ENCODE measurements at regions not wholly inside any gene's neighbourhood (a gene's known extent, or its start where the extent isn't known, plus 50 kb on each side); places are given as distances from the start of the nearest gene placed in this dataset.
A peak's percentile ranks its signal among the peaks of the same experiment; 100 is the strongest.

DNA sequence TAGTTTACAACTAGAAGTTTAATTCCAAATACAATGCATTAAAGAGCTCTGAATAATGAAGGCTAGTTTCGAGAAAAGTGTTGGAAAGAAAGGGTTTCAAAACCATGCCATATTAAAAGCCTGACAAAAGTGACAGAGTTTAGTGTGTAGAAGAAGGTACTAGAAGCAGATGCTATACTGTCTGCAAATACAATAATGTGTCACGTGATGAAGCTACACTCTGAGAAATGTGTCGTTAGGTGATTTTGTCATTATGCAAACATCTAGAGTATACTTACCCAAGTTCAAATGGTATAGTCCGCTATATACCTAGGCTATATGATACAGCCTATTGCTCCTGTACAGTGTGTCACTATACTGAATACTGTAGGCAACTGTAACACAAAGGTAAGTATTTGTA lies 494.1 kb downstream of the TLE1 start:
- H3K4me1 ChIP-seq (ENCODE audit: control insufficient read depth, insufficient read depth, low read length): no peaks in the 10 kb centered on the region
- POLR2A ChIA-PET: no interaction called here
- no peak overlapping the region for H3K27ac ChIP-seq (ENCODE audit: low read length)
- no peaks in the 10 kb centered on the region for H3K27me3 ChIP-seq (ENCODE audit: control insufficient read depth, insufficient read depth, low read length)
- no peaks in the 10 kb centered on the region for H3K9me3 ChIP-seq (ENCODE audit: control insufficient read depth, insufficient read depth, low read depth, low read length)
- TF ChIP-seq REST (IDR thresholded peaks at IDR 0.05; ENCODE audit: insufficient read depth in 1 of 2, low read depth in 2 of 2, low read length in 1 of 2) (no peak), SIN3A (IDR thresholded peaks at IDR 0.05; ENCODE audit: borderline replicate concordance, insufficient read depth, low read depth, low read length) (no peak), POLR2AphosphoS5 (IDR thresholded peaks at IDR 0.05; ENCODE audit: low read depth, low read length) (no peak), TCF7L2 (IDR thresholded peaks at IDR 0.05; ENCODE audit: low read depth, low read length) (no peak)
- DNase-seq (ENCODE audit: low read depth, low spot score) (no peak), ATAC-seq (no peak)
- intact Hi-C loops (cut with micrococcal nuclease; ENCODE audit: unreplicated experiment) (no loop called here), in situ Hi-C loops (cut with HindIII; ENCODE audit: low pct_unique_long_range_greater_than_20kb, low sequenced_read_pairs) (no loop called here)
- BruUV-seq (replicated peaks): no TSS peak
- no peaks in the 10 kb centered on the region for H3K36me3 ChIP-seq (ENCODE audit: control insufficient read depth, insufficient read depth, low read length)
- H3K4me3 ChIP-seq (ENCODE audit: low read depth in 2 of 2, low read length in 2 of 2): no peak overlapping the region
- CTCF ChIA-PET: no interaction called here

GRCh38 chr9:81193362-81194339 lies 495.7 kb downstream of the TLE1 start:
- no peaks in the 10 kb centered on the region for H3K9me3 ChIP-seq (ENCODE audit: control insufficient read depth, insufficient read depth, low read depth, low read length)
- ATAC-seq (no peak), DNase-seq (ENCODE audit: low read depth, low spot score) (peak; percentile 8)
- no peaks in the 10 kb centered on the region for H3K4me1 ChIP-seq (ENCODE audit: control insufficient read depth, insufficient read depth, low read length)
- H3K27ac ChIP-seq (ENCODE audit: low read length): no peak overlapping the region
- CTCF ChIA-PET: no interaction called here
- intact Hi-C loops (cut with micrococcal nuclease; ENCODE audit: unreplicated experiment): no loop called here
- TF ChIP-seq, protein P1, sequence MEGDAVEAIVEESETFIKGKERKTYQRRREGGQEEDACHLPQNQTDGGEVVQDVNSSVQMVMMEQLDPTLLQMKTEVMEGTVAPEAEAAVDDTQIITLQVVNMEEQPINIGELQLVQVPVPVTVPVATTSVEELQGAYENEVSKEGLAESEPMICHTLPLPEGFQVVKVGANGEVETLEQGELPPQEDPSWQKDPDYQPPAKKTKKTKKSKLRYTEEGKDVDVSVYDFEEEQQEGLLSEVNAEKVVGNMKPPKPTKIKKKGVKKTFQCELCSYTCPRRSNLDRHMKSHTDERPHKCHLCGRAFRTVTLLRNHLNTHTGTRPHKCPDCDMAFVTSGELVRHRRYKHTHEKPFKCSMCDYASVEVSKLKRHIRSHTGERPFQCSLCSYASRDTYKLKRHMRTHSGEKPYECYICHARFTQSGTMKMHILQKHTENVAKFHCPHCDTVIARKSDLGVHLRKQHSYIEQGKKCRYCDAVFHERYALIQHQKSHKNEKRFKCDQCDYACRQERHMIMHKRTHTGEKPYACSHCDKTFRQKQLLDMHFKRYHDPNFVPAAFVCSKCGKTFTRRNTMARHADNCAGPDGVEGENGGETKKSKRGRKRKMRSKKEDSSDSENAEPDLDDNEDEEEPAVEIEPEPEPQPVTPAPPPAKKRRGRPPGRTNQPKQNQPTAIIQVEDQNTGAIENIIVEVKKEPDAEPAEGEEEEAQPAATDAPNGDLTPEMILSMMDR (IDR thresholded peaks at IDR 0.05): no peak
- TF ChIP-seq REST (IDR thresholded peaks at IDR 0.05; ENCODE audit: insufficient read depth in 1 of 2, low read depth in 2 of 2, low read length in 1 of 2): no peak
- no peak for TF ChIP-seq SIN3A (IDR thresholded peaks at IDR 0.05; ENCODE audit: borderline replicate concordance, insufficient read depth, low read depth, low read length)
- no peak for TF ChIP-seq TCF7L2 (IDR thresholded peaks at IDR 0.05; ENCODE audit: low read depth, low read length)
- no TSS peak for BruUV-seq (replicated peaks)
- no peak overlapping the region for H3K4me3 ChIP-seq (ENCODE audit: low read depth in 2 of 2, low read length in 2 of 2)
- POLR2A ChIA-PET: no interaction called here
- in situ Hi-C loops (cut with HindIII; ENCODE audit: low pct_unique_long_range_greater_than_20kb, low sequenced_read_pairs): no loop called here
- no peaks in the 10 kb centered on the region for H3K27me3 ChIP-seq (ENCODE audit: control insufficient read depth, insufficient read depth, low read length)
- H3K36me3 ChIP-seq (ENCODE audit: control insufficient read depth, insufficient read depth, low read length): no peaks in the 10 kb centered on the region

All from Panc1 (cell line).